B cell (primary cell): ENCODE measurements at regions not wholly inside any gene's neighbourhood (a gene's known extent, or its start where the extent isn't known, plus 50 kb on each side); places are given as distances from the start of the nearest gene placed in this dataset.
"Not testable (repeated sequence)": the region's sequence is repeated elsewhere in the genome, so short reads cannot be mapped to it uniquely, and the experiment has no call there.

Source experiments
- ATAC-seq: fragments of 200-7000 bp; cut with Tn5 transposase; one replicate; pipeline ENCODE4 v1.10.0; 2021; ENCODE audit warnings: low read depth, mild to moderate bottlenecking, moderate number of reproducible peaks, moderate library complexity
- CTCF ChIA-PET: fragments of 350-600 bp; sonication (Branson Sonifier 250); formaldehyde crosslinking; loops from one replicate; lab custom pipeline; 2021; ENCODE audit warnings: antibody characterized with exemption, inconsistent platforms; lab: Charles Lee
- POLR2A ChIA-PET: fragments of 350-600 bp; sonication (Branson Sonifier 250); formaldehyde crosslinking; loops from one replicate; lab custom pipeline; 2021; ENCODE audit warnings: antibody characterized with exemption; lab: Charles Lee
- DNase-seq: peaks from one replicate; pipeline ENCODE4 v3.0.0; 2013
- H2AFZ ChIP-seq: 2 replicates; pipeline ENCODE4 v1.6.1; 2012; ENCODE audit warnings: mild to moderate bottlenecking, low read depth, low read length; ENCODE audit not compliant: insufficient read depth, poor library complexity, severe bottlenecking
- H3K27ac ChIP-seq, 2 donors: 1 replicate in 1 of 2; 2 replicates in 1 of 2; pipeline ENCODE4 v1.5.1; 2012 to 2013; ENCODE audit warnings: low read length in 2 of 2, mild to moderate bottlenecking in 2 of 2, moderate library complexity in 1 of 2
- H3K27me3 ChIP-seq, 4 experiments: fragments of 200-600 bp in 1 of 4; sonication (generic) in 1 of 4; replicated peaks in 1 of 4; 1 replicate in 2 of 4; 2 replicates in 2 of 4; pipeline versions ENCODE4 v1.6.1 to v1.7.0; 2013 to 2016; ENCODE audit warnings: low read length in 3 of 4, mild to moderate bottlenecking in 2 of 4, mixed read lengths in 1 of 4, moderate library complexity in 1 of 4; ENCODE audit not compliant: insufficient read depth in 4 of 4, control insufficient read depth in 3 of 4; ENCODE audit errors: control extremely low read depth in 1 of 4
- H3K36me3 ChIP-seq, 2 experiments: replicated peaks in 1 of 2; 1 replicate in 1 of 2; 2 replicates in 1 of 2; pipeline versions ENCODE4 v1.6.1 to v1.7.1; 2013; ENCODE audit warnings: low read length in 1 of 2; ENCODE audit not compliant: insufficient read depth in 2 of 2, control insufficient read depth in 1 of 2; ENCODE audit errors: control extremely low read depth in 1 of 2, extremely low read depth in 1 of 2
- H3K4me1 ChIP-seq, 2 donors: fragments of 200-600 bp in 1 of 2; sonication (generic) in 1 of 2; 1 replicate in 1 of 2; 2 replicates in 1 of 2; pipeline versions ENCODE4 v1.5.1 to v1.6.1; 2013 to 2017; ENCODE audit warnings: low read length in 2 of 2; ENCODE audit not compliant: control insufficient read depth in 2 of 2, insufficient read depth in 2 of 2
- H3K4me2 ChIP-seq: replicated peaks from 2 replicates; pipeline ENCODE3; 2012; ENCODE audit warnings: mild to moderate bottlenecking, low read depth, low read length; ENCODE audit not compliant: poor library complexity, severe bottlenecking
- H3K4me3 ChIP-seq, 5 experiments: fragments of 200-600 bp in 1 of 5; sonication (generic) in 1 of 5; 1 replicate in 3 of 5; 2 replicates in 2 of 5; pipeline versions ENCODE4 v1.5.1 to v1.7.0; 2011 to 2016; ENCODE audit warnings: low read length in 4 of 5, mild to moderate bottlenecking in 4 of 5, low read depth in 2 of 5, control low read depth in 1 of 5, moderate library complexity in 1 of 5; ENCODE audit not compliant: insufficient read depth in 1 of 5; ENCODE audit errors: control extremely low read depth in 1 of 5, extremely low read depth in 1 of 5
- H3K79me2 ChIP-seq: fragments of 200-600 bp; sonication (generic); one replicate; pipeline ENCODE4 v1.6.0; 2016; ENCODE audit warnings: low read length; ENCODE audit not compliant: control insufficient read depth, insufficient read depth
- H3K9ac ChIP-seq: fragments of 200-600 bp; sonication (generic); 2 replicates; pipeline ENCODE4 v1.6.1; 2017; ENCODE audit warnings: mild to moderate bottlenecking, low read length, moderate library complexity
- H3K9me3 ChIP-seq, 3 donors: one replicate each; pipeline versions ENCODE4 v1.6.1 to v1.7.1; 2013; ENCODE audit warnings: low read length in 2 of 3; ENCODE audit not compliant: control insufficient read depth in 2 of 3, insufficient read depth in 1 of 3; ENCODE audit errors: control extremely low read depth in 1 of 3
- H4K20me1 ChIP-seq: 2 replicates; pipeline ENCODE4 v1.6.0; 2012; ENCODE audit warnings: mild to moderate bottlenecking, low read length; ENCODE audit not compliant: insufficient read depth, control insufficient read depth, poor library complexity, severe bottlenecking
- H3K27ac Mint-ChIP-seq: one replicate; pipeline ENCODE4 v1.8.0; 2021; ENCODE audit warnings: mixed read lengths
- H3K27me3 Mint-ChIP-seq: one replicate; pipeline ENCODE4 v1.8.0; 2021; ENCODE audit warnings: mixed read lengths
- H3K4me1 Mint-ChIP-seq: one replicate; pipeline ENCODE4 v1.8.0; 2021; ENCODE audit warnings: mixed read lengths
- H3K4me3 Mint-ChIP-seq: one replicate; pipeline ENCODE4 v1.8.0; 2021; ENCODE audit warnings: mixed read lengths
- H3K9me3 Mint-ChIP-seq: one replicate; pipeline ENCODE4 v1.8.0; 2022; ENCODE audit warnings: mixed read lengths; ENCODE audit not compliant: insufficient read depth
- CTCF ChIP-seq: fragments of 200-600 bp; IDR thresholded peaks from one replicate; pipeline ENCODE4 v1.8.0; 2022; ENCODE audit warnings: antibody characterized with exemption, mild to moderate bottlenecking
- EZH2 ChIP-seq: IDR thresholded peaks from 2 replicates; pipeline ENCODE4 v1.6.1; 2012; ENCODE audit warnings: borderline replicate concordance, low read depth, mild to moderate bottlenecking, moderate library complexity, low read length; ENCODE audit not compliant: insufficient read depth, poor library complexity, severe bottlenecking
- WGBS: methylation state at CpG from one replicate; pipeline ENCODE4 v1.1.5; 2013; ENCODE audit warnings: missing lambda C conversion rate; ENCODE audit not compliant: insufficient coverage; 5-methylcytosine and 5-hydroxymethylcytosine counted together
- intact Hi-C: fragments of 100-400 bp; cut with micrococcal nuclease; formaldehyde crosslinking; loops from one replicate; pipeline ENCODE4 v1.10.0; 2022

- no peaks in the 10 kb centered on the region for H4K20me1 ChIP-seq
- Mint-ChIP-seq H3K27me3 (no peaks in the 10 kb centered on the region), H3K4me3 (no peak overlapping the region), H3K9me3 (peaks cover 4% of the 10 kb centered on the region), H3K4me1 (no peaks in the 10 kb centered on the region), H3K27ac (no peak overlapping the region)
- H3K4me3 ChIP-seq: no peak overlapping the region
- H3K36me3 ChIP-seq: no peaks in the 10 kb centered on the region
- no peak overlapping the region for H3K27ac ChIP-seq
- no peaks in the 10 kb centered on the region for H3K79me2 ChIP-seq
- H3K4me2 ChIP-seq: no peak overlapping the region
- H2AFZ ChIP-seq: no peak overlapping the region
- intact Hi-C loops: no loop called here
- DNase-seq (no peak), ATAC-seq (no peak)
- ChIA-PET CTCF (no interaction called here), POLR2A (no interaction called here)
- peaks cover 0 to 6% (median 0%) of the 10 kb centered on the region in 3 donors for H3K9me3 ChIP-seq
- H3K4me1 ChIP-seq: no peaks in the 10 kb centered on the region
- H3K27me3 ChIP-seq: no peaks in the 10 kb centered on the region
- no peak for TF ChIP-seq EZH2
- TF ChIP-seq CTCF: no peak
- H3K9ac ChIP-seq: no peak overlapping the region
- no CpG with 5 or more reads among the region's 1 CpG for WGBS
These were observed 1519.9 kb downstream of the SUCLG1 start for GRCh38 chr2:82939211-82939610.

GRCh38 chr2:82938321-82938845 is 1520.7 kb downstream of the SUCLG1 start:
- H3K4me3 Mint-ChIP-seq, H3K27ac ChIP-seq, H3K27ac Mint-ChIP-seq, H2AFZ ChIP-seq, H3K79me2 ChIP-seq, ATAC-seq, POLR2A ChIA-PET, H3K4me2 ChIP-seq, H4K20me1 ChIP-seq, H3K9ac ChIP-seq, intact Hi-C loops, DNase-seq, H3K27me3 Mint-ChIP-seq, H3K4me3 ChIP-seq, CTCF ChIA-PET, H3K4me1 ChIP-seq, H3K9me3 Mint-ChIP-seq, H3K4me1 Mint-ChIP-seq, H3K27me3 ChIP-seq, H3K36me3 ChIP-seq: not testable (repeated sequence)
- 97% methylated on average over 27 of the region's 40 CpGs for WGBS
- peaks cover 0 to 11% (median 0%) of the 10 kb centered on the region in 3 donors for H3K9me3 ChIP-seq
